Activated CD4-positive, CD25-positive, alpha-beta regulatory T cell treated with anti-CD3 and anti-CD28 coated beads, Interleukin-2, amount 50 U/mL, for 24 hours (primary cell): ENCODE measurements at regions not wholly inside any gene's neighbourhood (a gene's known extent, or its start where the extent isn't known, plus 50 kb on each side); places are given as distances from the start of the nearest gene placed in this dataset.
"Not testable (repeated sequence)": the region's sequence is repeated elsewhere in the genome, so short reads cannot be mapped to it uniquely, and the experiment has no call there.

ENCODE experiments used
- ATAC-seq, 2 donors: fragments of 150-1000 bp; cut with Tn5 transposase; one replicate each; pipeline ENCODE4 v1.10.0; 2021; ENCODE audit warnings: mild to moderate bottlenecking in 1 of 2, moderate library complexity in 1 of 2

GRCh38 chr2:131753640-131754561 is 226.2 kb downstream of the CCDC74A start:
- no peak for ATAC-seq

DNA sequence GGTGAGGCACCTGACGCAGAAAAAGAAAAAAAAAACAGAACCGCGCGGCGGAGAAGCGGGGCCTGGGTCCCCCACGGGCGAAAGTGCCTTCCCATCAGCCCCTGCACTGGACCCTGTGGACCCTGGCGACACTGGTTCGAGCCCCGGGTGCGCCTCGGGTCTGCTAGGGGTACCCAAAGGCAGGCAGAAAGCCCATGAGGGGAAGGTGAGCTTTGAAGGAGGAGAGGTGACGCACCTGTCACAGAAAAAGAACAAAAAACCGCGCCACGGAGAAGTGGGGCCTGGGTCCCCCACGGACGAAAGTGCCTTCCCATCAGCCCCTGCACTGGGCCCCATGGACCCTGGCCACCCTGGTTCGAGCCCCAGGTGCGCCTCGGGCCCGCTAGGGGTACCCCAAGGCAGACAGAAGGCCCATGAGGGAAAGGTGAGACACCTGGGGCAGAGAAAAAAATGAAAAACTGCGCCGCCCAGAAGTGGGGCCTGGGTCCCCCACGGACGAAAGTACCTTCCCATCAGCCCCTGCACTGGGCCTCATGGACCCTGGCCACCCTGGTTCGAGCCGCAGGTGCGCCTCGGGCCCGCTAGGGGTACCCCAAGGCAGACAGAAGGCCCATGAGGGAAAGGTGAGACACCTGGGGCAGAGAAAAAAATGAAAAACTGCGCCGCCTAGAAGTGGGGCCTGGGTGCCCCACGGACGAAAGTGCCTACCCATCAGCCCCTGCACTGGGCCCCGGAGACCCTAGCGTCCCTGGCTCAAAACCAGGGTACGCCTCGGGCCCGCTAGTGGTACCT is 227.4 kb downstream of the CCDC74A start:
- ATAC-seq: no peak

- ATAC-seq: no peak
These were observed 228.6 kb downstream of the CCDC74A start for GRCh38 chr2:131756141-131756907.

GRCh38 chr2:131758941-131759340 is 231.3 kb downstream of the CCDC74A start:
- ATAC-seq: not testable (repeated sequence)

GRCh38 chr2:131774955-131775555 is 247.4 kb downstream of the CCDC74A start:
- not testable (repeated sequence) for ATAC-seq

DNA sequence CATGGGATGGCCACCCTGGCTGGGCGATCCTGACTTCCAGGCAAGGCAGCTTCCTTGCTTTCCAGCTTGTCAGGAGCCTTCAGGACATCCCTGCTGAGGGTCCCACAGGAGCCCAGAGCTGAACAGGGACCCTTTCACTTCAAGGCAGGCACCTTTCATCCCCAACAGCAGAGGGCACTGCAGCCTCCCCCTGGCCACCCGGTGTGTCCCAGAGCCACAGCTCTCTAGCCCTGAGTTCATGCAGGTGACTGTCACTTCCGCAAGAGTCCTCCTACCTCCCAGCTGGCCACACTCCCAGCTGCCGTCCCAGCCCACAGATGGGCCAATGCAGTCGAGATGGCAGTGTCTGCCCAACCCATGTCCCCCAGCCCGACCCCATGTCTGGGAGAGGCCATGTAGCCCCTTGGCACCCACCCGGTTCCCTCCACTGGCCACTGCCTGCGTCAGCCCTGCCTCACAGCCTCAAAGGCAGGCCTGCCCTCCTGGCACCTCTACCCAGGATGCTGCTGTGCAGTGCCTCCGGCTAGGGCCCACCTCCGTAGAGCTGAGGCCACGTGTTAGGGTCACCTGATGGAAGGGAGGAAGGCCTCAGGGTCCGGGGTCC is 248.3 kb downstream of the CCDC74A start:
- ATAC-seq: not testable (repeated sequence)

DNA sequence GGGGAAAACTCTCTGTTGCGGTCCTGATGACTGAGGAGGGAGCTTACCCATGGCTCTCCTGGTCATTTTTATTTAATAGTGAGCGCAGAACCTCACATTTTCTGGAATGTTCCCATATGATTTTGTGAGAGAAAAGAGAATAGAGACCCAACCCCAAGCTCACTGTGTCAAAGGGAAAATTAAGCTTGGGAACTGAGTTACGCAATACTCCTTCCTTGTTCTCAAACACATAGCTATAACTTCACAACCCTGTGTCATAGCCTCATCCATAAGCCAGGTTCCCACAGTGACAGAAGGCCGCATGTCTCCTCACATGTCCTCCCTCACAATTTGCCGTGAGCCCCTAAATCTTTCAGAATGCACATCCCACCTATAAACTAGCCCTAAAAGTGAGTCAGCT is 252.8 kb downstream of the CCDC74A start:
- ATAC-seq: not testable (repeated sequence)

DNA sequence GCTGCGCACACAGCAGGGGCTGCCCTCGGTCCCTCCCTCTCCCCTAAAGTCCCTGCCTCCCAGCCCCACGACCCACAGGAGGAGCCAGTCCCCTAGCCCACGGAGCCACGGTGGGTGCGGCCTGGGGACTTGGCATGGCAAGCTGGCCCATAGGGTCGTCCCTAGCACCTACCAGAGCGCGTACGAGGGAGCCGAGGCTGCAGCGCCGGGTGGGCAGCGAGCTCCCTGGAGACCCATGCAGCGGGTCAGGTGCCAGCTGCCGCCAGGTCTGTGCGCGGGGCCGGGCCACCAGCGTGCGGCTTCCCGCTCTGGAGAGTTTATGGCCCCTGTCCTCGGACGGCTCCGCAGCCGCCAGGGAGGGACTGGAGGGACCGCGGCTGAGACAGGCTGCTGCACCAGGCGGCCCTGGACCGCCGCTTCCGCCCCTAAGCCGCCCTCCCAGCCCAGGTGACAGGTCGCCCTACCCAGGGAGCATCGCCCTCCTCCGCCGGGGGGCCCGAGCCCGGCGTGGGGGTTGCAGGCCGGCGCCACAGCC is 273.6 kb downstream of the CCDC74A start:
- no peak for ATAC-seq

GRCh38 chr2:131801745-131802350 is 274.2 kb downstream of the CCDC74A start:
- peak; percentile 94 to 98 for ATAC-seq

DNA sequence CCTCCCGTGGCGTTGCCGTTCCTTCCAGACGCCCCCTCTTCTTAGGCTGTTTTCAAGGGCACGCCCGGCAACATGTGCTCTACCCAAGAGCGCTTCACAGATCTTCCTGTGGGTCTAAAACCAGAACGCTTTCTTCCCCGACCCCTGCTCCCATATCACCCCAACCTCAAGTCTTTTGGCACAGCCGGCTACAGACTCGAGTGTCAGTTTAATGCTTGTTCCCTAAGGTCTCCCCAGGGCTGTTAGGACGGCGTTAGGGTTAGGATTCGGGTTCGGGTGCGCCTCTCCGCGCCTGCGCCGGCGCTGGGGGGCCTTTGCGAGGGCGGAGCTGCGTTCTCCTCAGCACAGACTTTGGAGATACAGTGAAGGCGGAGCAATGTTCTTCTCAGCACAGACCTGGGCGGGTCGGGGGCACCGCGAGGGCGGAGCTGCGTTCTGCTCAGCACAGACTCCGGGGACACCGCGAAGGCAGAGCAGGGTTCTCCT is 274.7 kb downstream of the CCDC74A start:
- ATAC-seq: peak; percentile 70 to 74

- not testable (repeated sequence) for ATAC-seq
These were observed 275.5 kb downstream of the CCDC74A start for GRCh38 chr2:131803237-131803636.

GRCh38 chr2:131812605-131813004 is 284.9 kb downstream of the CCDC74A start:
- ATAC-seq: not testable (repeated sequence)

DNA sequence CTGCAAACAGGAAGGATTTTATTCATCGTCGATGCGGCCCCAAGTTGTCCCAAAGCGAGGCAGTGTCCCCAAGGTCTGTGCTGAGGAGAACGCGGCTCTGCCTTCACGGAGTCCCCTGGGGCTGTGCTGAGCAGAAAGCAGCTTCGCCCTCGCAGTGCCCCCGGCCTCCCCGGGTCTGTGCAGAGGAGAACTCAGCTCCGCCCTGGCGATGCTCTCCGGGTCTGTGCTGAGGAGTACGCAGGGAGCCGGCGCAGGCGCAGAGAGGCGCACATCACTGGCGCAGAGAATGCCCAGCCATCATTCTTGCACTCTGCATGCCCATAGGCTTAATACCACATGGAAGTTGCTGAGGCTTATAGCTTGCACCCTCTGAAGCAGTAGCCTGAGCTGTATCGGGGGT is 285.7 kb downstream of the CCDC74A start:
- not testable (repeated sequence) for ATAC-seq

DNA sequence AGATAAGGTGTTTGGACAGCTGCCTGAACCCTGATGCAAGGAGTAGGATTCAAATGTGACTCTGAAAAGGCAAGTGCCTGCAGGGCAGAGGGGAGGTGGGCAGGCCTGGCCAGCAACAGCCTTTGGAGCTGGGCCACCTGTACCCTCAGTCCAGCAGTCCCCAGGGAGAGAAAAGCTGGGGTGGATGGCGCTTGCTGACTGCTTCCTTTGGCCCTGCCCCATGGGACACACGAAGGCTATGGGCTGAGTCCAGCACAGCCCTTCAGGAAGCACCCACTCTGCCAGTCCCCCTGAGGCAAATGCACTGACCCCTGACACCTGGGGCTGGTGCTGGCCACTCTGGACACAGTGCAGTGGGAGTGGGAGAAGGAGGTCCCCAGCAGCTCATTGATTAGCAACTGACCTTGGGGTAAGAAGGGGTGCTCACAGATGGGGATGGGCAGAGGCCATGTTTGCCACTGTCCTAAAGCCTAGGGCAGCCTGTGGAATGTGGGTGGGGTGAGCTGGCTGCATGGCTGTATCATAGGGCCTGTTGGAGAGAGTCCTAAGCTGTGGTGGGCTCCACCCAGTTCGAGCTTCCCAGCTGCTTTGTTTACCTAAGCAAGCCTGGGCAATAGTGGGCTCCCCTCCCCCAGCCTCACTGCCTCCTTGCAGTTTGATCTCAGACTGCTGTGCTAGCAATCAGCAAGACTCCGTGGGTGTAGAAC is 290.7 kb downstream of the CCDC74A start:
- ATAC-seq: not testable (repeated sequence)

DNA sequence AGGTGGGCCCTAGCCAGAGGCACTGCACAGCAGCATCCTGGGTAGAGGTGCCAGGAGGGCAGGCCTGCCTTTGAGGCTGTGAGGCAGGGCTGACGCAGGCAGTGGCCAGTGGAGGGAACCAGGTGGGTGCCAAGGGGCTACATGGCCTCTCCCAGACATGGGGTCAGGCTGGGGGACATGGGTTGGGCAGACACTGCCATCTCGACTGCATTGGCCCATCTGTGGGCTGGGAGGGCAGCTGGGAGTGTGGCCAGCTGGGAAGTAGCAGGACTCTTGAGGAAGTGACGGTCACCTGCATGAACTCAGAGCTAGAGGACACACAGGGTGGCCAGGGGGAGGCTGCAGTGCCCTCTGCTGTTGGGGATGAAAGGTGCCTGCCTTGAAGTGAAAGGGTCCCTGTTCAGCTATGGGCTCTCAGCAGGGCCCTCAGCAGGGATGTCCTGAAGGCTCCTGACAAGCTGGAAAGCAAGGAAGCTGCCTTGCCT is 294.6 kb downstream of the CCDC74A start:
- not testable (repeated sequence) for ATAC-seq

- ATAC-seq: not testable (repeated sequence)
These were observed 295.4 kb downstream of the CCDC74A start for GRCh38 chr2:131823058-131823457.

- ATAC-seq: not testable (repeated sequence)
These were observed 297.3 kb downstream of the CCDC74A start for GRCh38 chr2:131824986-131825385.

DNA sequence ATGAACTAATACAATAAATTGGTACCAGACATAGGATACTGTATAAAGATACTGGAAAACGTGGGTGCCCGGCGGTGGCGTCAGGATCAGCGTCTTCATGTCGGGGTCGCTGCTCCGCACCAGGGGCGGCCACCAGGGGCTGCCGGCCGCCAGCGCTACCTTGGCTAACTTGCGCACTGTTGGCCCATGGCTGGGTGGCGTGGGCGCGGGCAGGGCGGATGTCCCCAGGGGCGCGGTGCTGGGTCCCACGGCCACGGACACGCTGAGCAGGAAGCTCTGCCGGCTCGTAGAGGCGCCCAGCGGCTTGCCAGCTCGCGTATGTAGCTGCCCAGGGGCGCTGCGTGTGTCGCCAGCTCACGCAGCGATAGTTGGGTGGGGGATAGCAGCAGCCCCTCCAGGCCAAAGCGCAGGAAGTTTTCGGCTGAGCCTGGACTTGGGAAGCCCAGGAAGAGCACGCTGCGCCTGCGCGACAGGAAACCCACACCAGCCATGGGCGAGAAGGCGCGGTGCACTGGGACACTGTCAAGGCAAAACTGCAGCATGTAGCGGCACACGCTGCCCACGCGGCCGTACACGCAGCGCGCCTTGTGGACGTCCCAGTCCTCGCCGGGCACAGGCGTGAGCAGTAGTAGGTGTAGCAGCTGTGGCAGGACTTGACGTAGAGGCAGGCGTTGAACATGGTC is 299.9 kb downstream of the CCDC74A start:
- no peak for ATAC-seq

DNA sequence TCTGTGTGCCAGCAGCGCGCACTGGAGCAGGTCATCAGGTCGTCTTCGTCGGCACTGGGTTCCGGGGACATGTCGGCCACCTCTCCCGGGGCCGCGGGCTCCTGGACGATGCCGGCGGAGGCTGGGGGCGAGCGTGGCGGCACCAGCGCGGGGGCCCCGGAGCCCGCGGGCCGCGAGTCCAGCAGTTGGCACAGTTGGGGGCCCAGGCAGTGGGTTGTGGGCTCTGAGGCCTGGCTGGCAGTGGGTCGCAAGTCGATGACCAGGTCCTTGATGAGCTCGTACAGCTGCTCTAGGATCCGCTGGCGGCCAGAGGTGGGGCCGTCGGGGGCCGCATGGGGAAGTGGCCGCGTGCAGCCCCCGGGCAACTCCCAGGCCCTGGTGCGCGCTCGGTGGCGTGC is 300.5 kb downstream of the CCDC74A start:
- no peak for ATAC-seq
